ENCODE measurements at regions not wholly inside any gene's neighbourhood (a gene's known extent, or its start where the extent isn't known, plus 50 kb on each side); places are given as distances from the start of the nearest gene placed in this dataset.

DNA sequence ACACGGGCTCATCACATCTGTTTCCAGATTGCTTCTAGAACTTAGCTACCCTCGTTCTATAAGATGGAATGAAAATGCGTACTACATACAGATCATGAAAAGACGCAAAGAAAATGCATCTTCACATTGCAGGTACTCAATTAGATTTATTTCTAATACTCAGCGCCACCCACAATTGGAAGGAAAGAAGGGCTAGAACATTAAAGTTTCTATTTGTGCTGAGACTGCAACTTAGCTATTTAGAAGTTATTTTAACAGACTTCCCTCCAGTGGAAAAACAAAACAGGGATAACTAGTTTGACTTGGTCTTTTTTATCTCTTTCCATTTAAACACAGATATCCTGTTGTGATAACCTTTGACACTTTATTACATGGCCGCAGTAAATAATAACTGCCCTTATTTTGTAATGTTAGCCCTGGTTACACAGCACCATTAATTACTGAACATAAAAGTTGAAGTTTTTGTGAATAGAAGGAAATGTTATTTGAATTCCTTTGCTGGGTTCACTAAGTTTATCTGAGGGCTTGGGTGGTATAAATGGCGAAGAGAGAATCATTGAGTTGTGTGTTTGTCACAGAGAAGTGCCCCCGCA, 86.9 kb upstream of the SLC25A26 start:
- Histone ChIP-seq H2AFZ (ENCODE audit: low read depth, low read length) (no peak overlapping the region), H3K9me2 (ENCODE audit: insufficient read depth, low read length) (no peaks in the 10 kb centered on the region), H3K79me2 (replicated peaks; ENCODE audit: insufficient read depth, low read length) (no peaks in the 10 kb centered on the region), H3K4me3 (ENCODE audit: low read length) (no peak overlapping the region), H3K9me3 (ENCODE audit: low read length) (no peaks in the 10 kb centered on the region), H4K20me1 (ENCODE audit: insufficient read depth) (no peaks in the 10 kb centered on the region), H3F3A (ENCODE audit: insufficient read depth, low read length, poor library complexity, severe bottlenecking) (no peaks in the 10 kb centered on the region), H3K9ac (ENCODE audit: low read length) (no peak overlapping the region), H3K27me3 (ENCODE audit: insufficient read depth, low read depth, low read length) (no peaks in the 10 kb centered on the region), H3K4me2 (ENCODE audit: low read length) (no peak overlapping the region), H3K27ac (ENCODE audit: low read length) (no peak overlapping the region), H3K36me3 (ENCODE audit: insufficient read depth, low read length) (no peaks in the 10 kb centered on the region)
- TF ChIP-seq, protein P1, sequence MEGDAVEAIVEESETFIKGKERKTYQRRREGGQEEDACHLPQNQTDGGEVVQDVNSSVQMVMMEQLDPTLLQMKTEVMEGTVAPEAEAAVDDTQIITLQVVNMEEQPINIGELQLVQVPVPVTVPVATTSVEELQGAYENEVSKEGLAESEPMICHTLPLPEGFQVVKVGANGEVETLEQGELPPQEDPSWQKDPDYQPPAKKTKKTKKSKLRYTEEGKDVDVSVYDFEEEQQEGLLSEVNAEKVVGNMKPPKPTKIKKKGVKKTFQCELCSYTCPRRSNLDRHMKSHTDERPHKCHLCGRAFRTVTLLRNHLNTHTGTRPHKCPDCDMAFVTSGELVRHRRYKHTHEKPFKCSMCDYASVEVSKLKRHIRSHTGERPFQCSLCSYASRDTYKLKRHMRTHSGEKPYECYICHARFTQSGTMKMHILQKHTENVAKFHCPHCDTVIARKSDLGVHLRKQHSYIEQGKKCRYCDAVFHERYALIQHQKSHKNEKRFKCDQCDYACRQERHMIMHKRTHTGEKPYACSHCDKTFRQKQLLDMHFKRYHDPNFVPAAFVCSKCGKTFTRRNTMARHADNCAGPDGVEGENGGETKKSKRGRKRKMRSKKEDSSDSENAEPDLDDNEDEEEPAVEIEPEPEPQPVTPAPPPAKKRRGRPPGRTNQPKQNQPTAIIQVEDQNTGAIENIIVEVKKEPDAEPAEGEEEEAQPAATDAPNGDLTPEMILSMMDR (IDR thresholded peaks at IDR 0.05; ENCODE audit: poor library complexity, severe bottlenecking), result no peak
- TF ChIP-seq EZH2 (IDR thresholded peaks at IDR 0.05; ENCODE audit: borderline replicate concordance, insufficient read depth, low read length, poor library complexity, severe bottlenecking), result no peak
- TF ChIP-seq, protein P2, sequence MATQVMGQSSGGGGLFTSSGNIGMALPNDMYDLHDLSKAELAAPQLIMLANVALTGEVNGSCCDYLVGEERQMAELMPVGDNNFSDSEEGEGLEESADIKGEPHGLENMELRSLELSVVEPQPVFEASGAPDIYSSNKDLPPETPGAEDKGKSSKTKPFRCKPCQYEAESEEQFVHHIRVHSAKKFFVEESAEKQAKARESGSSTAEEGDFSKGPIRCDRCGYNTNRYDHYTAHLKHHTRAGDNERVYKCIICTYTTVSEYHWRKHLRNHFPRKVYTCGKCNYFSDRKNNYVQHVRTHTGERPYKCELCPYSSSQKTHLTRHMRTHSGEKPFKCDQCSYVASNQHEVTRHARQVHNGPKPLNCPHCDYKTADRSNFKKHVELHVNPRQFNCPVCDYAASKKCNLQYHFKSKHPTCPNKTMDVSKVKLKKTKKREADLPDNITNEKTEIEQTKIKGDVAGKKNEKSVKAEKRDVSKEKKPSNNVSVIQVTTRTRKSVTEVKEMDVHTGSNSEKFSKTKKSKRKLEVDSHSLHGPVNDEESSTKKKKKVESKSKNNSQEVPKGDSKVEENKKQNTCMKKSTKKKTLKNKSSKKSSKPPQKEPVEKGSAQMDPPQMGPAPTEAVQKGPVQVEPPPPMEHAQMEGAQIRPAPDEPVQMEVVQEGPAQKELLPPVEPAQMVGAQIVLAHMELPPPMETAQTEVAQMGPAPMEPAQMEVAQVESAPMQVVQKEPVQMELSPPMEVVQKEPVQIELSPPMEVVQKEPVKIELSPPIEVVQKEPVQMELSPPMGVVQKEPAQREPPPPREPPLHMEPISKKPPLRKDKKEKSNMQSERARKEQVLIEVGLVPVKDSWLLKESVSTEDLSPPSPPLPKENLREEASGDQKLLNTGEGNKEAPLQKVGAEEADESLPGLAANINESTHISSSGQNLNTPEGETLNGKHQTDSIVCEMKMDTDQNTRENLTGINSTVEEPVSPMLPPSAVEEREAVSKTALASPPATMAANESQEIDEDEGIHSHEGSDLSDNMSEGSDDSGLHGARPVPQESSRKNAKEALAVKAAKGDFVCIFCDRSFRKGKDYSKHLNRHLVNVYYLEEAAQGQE (IDR thresholded peaks at IDR 0.05; ENCODE audit: borderline replicate concordance), result no peak
- no peak for TF ChIP-seq MXI1 (conservative IDR thresholded peaks at IDR 0.05; ENCODE audit: poor library complexity, severe bottlenecking)
- no peak for TF ChIP-seq TAF1 (IDR thresholded peaks at IDR 0.05; ENCODE audit: low read depth)
- no peak for TF ChIP-seq SMC3 (conservative IDR thresholded peaks at IDR 0.05; ENCODE audit: poor library complexity)
- no peak for TF ChIP-seq EP300 (conservative IDR thresholded peaks at IDR 0.05; ENCODE audit: poor library complexity, severe bottlenecking)
- TF ChIP-seq POLR2AphosphoS5 (IDR thresholded peaks at IDR 0.05), result no peak
- no peak for TF ChIP-seq RAD21 (conservative IDR thresholded peaks at IDR 0.05)

DNA sequence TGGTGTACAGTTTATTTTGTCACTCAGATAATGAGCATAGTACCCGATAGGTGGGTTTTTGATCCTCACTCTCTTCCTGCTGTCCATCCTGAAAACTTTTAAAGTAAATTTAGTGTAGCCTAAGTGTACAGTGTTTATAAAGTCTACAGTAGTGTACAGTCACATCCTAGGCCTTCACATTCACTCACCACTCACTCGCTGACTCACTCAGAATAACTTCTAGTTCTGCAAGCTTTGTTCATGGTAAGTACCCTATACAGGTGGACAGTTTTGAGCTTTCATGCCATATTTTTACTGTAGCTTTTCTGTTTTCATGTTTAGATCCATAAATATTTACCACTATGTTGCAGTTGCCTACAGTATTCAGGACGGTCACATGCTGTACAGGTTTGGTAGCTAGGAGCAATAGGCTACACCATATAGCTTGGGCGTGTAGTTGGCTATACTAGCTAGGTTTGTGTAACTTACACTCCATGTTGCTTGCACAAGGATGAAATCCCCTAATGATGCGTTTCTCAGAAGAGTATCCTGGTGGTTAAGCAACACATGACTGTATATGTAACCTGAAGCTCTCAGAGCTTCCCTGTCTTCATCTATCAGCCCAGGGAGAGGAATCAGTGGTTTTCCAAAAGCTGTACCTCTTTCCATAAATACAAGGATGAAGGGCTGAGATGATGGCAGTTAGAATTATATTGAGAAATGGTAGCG, 87.6 kb upstream of the SLC25A26 start:
- TF ChIP-seq POLR2AphosphoS5 (IDR thresholded peaks at IDR 0.05) (no peak), EP300 (conservative IDR thresholded peaks at IDR 0.05; ENCODE audit: poor library complexity, severe bottlenecking) (no peak), TAF1 (IDR thresholded peaks at IDR 0.05; ENCODE audit: low read depth) (no peak), SMC3 (conservative IDR thresholded peaks at IDR 0.05; ENCODE audit: poor library complexity) (no peak), RAD21 (conservative IDR thresholded peaks at IDR 0.05) (no peak), MXI1 (conservative IDR thresholded peaks at IDR 0.05; ENCODE audit: poor library complexity, severe bottlenecking) (no peak), EZH2 (IDR thresholded peaks at IDR 0.05; ENCODE audit: borderline replicate concordance, insufficient read depth, low read length, poor library complexity, severe bottlenecking) (no peak)
- TF ChIP-seq, protein P2 (IDR thresholded peaks at IDR 0.05; ENCODE audit: borderline replicate concordance), result no peak
- TF ChIP-seq, protein P1 (IDR thresholded peaks at IDR 0.05; ENCODE audit: poor library complexity, severe bottlenecking), result no peak
- H3K4me2 ChIP-seq (ENCODE audit: low read length), result no peak overlapping the region

More for the DNA sequence above, 87.6 kb upstream of the SLC25A26 start:
- no peaks in the 10 kb centered on the region for H3K27me3 ChIP-seq (ENCODE audit: insufficient read depth, low read depth, low read length)
- no peaks in the 10 kb centered on the region for H4K20me1 ChIP-seq (ENCODE audit: insufficient read depth)
- no peak overlapping the region for H3K9ac ChIP-seq (ENCODE audit: low read length)
- H3K9me2 ChIP-seq (ENCODE audit: insufficient read depth, low read length), result no peaks in the 10 kb centered on the region
- H3K9me3 ChIP-seq (ENCODE audit: low read length), result no peaks in the 10 kb centered on the region
- no peak overlapping the region for H3K4me3 ChIP-seq (ENCODE audit: low read length)
- no peak overlapping the region for H3K27ac ChIP-seq (ENCODE audit: low read length)
- H3F3A ChIP-seq (ENCODE audit: insufficient read depth, low read length, poor library complexity, severe bottlenecking), result no peaks in the 10 kb centered on the region
- no peaks in the 10 kb centered on the region for H3K36me3 ChIP-seq (ENCODE audit: insufficient read depth, low read length)
- no peaks in the 10 kb centered on the region for H3K79me2 ChIP-seq (replicated peaks; ENCODE audit: insufficient read depth, low read length)
- no peak overlapping the region for H2AFZ ChIP-seq (ENCODE audit: low read depth, low read length)

Data from neural cell (in vitro differentiated cells).